ENCODE measurements at regions not wholly inside any gene's neighbourhood (a gene's known extent, or its start where the extent isn't known, plus 50 kb on each side); places are given as distances from the start of the nearest gene placed in this dataset.
A peak's percentile ranks its signal among the peaks of the same experiment; 100 is the strongest.
"Not testable (repeated sequence)": the region's sequence is repeated elsewhere in the genome, so short reads cannot be mapped to it uniquely, and the experiment has no call there.

DNA sequence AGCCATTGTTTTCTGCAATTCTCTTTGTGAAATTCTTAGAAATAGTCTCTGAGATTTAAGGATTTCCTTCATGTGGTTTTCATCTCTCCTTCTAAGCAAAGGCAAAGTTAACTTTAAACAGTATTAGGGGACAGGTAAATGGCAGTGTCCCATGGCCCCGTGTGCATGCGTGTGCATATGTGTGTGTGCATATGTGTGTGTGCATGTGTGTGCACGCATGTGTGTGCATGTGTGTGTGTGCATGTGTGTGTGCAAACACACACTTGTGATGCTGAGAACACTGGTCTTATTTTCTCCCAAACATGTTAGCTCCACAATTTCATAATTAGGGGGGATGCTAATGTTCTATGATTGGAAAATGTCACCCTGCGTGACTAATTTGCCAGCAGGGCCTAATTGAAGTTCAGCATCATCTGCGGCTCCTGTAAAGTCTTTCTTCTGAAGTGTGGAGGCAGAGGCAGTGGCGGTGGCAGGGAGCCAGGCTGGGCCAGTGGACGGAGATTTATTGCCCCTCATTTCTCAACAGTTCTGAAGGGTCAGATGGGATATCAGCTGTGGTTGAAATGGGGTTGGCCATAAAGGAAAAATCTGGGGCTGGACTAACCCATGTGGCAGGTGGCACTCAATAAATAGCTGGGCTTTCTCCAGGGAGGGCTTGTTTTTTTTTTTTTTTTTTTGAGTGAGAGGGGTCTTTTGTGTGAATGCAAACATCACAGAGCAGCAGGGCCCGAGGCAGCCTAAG, 289.3 kb upstream of the PODXL start:
- peak; percentile 65 for DNase-seq

DNA sequence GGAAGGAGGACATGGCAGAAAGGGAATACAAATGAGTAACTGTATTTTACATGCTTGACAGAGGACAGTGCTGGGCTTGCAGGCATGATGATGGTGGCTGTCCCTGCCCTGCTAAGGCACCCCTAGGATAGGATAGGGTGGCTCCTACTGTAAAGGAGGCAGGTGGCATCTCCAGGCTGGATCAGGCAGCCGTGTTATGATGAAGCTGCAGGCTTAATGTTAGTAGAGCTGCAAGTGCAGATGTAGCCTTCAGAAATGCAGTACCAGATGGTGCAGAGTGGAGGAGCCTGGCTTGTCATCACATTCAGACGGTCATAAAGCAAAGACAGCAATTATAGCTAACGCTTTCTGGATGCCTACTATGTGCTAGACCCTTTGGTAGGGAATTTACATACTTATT, 287.9 kb upstream of the PODXL start:
- no peak for DNase-seq

DNA sequence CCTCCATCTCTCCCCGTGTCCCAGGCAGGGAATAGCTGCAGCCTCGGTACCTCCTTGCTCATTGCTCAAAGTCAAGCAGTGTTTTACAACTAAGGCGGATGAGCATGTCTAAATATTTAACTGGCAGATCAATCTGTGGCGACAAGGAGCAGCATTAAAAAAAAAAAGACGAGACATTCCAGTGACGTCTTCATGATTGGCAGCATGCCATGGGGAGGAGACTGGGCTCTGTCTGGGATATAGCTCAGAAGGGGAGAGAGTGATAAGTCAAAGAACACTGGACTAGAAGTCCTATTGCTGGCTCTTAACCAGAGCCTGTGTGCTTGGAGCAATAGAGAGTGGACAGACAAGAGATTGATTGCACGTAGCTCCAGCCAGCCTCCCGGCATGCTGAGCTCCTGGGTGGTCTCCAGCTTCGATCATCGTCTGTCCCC, 287.5 kb upstream of the PODXL start:
- no peak for DNase-seq

DNA sequence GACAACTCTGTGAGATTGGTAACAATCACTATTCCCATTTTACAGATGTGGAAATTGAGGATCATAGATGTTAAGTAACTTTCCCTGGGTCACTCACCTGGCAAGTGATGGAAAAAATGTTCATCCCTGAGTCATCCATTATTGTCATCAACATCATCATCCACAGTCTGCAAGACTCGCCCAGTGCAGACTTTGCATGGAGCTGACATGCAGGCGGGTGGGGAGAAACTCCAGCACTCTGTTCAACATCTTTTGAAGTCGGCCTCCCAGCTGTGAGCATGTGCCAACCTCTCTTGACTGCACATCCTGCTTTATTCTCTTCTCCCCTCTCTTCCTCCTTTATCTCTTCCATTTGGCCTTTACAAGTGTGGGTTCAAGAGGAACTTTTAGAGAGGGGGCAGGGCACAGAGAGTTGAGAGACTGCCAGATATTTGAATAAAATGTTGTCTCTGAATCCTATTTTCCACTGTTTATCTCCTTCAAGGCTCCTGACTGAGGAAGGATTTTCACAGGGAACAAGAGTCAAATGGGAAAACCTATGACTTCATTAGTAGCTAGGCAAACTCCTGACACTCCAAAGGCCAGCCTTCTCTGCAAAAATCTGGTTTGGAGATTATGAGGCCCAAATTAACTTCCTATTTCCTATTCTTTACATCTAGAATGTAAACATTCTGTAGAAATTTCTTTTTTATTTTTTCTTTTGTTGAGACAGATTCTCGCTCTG, 283.7 kb upstream of the PODXL start:
- DNase-seq, result no peak

DNA sequence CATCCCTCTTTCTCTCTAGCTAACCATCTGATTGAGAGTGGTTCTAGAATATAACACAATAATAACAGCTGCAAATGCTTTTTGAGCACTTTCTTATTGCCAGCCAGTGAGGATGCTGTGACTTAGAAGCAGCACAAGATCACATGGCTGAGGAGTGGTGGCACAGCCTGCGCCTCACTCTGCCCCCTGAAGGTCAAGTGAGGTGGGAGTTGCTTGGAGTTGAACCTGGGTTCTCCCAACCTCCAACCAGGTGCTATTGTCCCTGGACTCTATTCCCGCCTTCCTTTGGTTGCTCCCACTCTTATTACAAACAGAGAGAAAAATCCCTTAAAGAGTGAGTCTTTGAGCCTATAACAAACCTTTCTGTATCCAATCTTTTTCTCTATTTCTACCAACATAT, 280.3 kb upstream of the PODXL start:
- DNase-seq, result no peak

DNA sequence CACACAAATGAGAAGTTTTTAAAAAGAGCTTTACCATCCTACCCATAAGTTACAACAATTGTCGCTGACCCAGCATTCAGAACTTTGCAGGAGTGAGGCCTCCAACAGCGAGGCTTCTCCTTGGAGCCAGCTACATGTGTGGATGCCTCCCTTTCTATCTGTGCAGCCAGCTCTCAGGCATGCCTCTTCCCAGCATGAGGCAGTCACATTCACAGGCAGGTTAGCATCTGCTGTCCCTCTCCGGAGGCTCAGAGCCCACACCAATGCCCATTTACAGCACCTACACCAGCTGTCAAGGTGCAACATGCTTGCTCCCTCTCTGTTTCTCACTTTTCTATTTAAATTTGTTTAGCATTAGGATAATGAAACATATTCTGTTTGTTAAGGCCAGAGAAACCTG, 278.7 kb upstream of the PODXL start:
- no peak for DNase-seq

DNA sequence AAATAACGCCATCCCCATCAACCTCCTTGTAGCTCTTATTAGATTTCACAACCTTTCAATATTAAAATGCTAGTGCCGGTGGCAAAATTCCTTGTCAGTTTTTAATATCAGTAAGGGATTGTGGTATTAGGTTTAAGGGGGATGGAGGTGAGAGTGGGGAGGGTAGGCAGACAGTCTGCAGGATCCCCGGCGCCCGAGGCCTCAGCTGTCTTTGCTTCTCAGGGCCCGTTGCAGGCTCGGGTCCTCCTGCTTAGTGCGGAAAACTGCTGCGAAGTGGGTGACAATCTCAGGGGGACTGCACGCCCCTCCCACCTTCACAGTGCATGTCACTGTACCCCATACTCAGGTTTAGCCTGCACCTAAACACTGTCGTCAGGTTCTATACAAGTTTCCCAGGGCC, 274.3 kb upstream of the PODXL start:
- DNase-seq, result no peak

DNA sequence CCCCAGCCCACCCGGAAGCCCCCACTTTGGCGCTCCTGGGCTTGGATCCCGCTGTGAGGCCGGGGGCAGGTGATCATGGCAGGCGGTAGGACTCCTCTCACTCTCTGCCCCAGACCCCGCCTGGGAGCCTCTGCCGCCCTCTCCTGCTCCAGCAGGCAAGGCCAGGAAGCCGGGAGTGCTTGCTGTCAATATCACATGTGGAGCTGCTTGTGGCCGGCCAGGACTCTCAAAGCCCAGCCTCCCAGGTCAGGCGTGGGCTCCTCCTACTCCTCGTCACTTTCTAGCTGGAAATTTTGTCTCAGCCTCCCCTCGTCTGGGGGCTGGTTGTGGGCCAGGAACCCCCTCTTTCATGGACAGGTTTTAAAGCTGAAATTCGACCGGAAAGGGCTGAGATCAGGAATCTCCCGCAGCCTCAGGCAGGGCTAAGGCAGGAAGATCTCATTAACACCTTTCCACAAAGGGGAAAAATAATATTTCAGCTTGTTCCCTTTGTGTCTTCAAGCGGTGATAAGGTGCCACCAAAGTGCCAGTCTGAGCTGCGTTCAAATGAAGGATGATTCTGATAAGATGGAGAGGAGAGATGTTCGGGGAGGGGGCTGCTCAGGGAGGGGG, 273.6 kb upstream of the PODXL start:
- DNase-seq, result no peak

DNA sequence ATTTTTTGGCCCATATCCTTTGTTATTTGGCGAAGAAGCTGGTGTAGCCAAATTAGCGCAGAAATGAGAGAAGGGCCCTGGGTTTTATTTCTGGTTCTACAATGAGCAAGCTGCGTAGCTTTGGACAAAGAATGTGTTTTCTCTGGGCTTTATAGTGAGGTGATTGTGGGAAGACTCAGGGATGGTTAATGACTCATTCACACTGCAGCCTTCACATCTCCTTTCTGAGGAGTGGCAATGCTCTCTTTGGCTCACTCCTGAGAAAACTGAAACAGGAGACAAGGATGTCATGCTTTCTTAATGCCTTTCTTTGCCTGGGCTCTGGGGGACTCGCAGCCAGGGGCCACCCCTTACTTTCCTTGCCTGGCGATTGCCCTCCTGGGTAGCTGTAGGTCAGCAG, 271.0 kb upstream of the PODXL start:
- DNase-seq, result no peak

DNA sequence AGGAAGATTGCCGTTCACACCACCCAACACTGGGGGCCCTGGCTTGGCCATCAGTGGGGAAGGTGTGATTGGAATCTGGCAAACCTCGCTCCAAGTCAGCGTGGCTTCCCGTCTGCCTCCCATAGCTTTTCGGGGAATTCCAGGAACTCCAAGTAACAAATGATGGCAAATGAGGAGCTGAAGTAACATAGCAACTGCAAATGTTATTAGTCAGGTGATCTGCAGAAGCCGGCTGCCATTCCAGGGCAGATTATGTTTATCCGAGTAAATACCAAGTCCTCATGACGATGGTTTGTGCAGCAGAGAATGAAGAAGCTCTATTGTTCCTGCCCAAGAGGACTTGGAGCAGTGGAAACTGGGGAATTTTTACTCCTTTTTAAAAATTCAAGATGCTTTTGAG, 270.5 kb upstream of the PODXL start:
- no peak for DNase-seq

DNA sequence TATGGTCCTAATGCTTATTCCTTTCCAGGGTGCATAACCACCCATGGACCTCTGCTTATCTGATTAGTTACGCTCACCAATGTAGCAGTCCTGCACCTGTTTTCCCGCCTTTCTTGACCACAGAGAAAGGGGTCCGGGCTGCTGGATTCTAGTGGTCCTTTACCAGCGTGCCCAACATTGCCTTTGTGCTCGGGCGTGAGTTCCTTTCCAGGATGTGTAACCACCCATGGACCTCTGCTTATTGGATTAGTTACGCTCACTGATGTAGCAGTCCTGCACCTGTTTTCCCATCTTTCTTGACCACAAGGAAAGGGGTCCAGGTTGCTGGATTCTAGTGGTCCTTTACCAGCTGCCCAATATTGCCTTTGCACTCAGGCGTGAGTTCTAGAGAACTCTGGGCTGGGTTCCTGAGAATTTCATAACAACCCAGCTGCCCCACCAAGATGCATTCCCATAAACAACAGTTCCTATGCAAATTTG, 267.6 kb upstream of the PODXL start:
- DNase-seq, result not testable (repeated sequence)

DNA sequence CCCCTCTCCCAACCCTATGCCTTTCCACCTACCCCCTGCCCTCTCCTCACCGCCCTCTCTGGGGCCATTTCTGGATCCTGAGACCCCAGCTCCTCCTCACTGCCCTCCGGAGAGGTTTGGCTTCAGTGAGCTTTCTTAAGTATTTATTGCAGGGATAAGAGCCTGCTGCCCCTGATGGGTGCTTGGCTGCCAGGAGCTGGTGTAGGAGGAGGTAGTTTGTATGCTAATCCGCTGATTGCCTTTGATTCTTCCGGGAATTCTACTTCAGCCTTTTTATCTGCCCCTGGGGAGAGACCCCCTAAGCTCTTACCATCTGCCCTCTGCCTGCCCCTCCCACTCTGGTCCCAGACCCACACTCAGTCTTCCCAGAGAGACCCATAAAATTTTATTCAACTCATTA, 263.5 kb upstream of the PODXL start:
- DNase-seq, result no peak

DNA sequence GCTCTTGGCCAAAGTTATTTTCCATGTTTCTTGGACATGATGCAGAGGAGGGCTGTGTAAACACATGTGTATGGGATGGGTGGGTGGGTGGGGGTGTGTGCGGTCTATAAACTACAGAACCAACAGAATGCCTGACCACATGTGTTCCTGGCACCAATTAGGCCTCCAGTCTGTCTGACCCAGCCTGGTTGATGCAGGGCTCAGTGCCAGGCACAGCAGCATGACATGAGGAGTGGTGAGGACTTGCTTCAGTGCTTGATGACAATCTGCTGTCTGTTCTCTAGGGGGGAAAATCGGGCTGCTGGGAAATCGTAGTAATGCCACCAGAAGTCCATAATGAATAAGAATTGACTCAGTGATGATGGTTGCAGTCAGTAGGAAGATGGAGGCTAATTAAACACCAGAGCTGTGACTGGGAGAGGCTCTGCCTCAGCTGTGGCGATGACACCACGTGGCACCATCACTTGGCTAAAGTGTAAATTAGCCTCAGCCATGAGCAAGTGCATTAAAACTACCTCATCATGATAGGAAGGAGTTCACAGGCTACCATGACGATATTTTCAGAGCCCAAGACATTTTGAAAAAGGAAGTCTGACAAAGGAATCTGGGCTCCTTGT, 260.1 kb upstream of the PODXL start:
- DNase-seq, result no peak

DNA sequence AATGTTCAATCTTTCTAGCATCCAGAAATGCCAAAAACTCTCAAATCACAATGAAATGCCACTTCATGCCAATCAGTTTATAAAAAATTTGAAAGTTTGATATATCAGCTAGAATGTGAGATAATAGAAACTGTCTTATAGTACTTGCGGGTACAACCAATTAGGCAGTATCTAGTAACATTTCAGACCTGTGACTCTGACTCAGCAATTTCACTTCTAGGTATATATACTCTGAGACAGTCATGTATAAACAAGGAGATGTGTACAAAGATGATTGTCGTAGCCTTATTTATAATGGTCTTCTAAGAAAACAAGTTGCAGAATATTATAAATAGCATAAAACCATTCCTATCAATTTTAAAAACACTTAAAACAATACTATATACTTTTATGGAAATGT, 252.3 kb upstream of the PODXL start:
- DNase-seq, result no peak

DNA sequence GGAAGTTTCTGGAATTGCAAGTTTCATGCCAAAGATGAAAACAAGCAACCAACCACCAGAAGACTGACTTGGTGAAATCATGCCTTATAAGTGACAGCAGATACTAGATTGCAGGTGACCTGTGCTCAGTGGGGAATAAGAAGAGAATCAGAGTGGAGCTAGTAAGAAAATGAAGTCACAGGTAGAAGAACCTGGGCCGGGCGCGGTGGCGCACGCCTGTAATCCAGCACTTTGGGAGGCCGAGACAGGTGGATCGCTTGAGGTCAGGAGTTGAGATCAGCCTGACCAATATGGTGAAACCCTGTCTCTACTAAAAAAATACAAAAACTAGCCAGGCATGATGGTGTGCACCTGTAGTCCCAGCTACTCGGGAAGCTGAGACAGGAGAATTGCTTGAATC, 251.7 kb upstream of the PODXL start:
- DNase-seq, result not testable (repeated sequence)

DNA sequence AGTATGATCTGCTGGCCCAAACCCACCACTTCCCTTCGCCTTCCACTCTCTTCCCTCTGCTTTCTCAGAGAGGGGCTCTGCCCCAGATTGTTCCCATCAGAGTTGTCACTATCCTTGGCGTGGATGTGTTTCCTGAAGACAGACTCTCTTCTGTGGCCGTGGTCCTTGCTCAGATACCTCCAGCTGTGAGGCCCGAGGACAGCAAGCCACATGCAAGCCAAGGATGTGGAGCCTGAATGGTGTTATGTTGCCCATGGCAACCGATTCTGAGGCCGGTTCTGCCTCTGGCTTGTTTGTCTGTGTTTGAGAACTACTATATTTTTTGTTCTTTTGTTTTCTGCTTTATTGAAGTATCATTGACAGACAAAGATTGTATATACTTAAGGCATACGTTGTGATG, 247.4 kb upstream of the PODXL start:
- DNase-seq, result no peak

DNA sequence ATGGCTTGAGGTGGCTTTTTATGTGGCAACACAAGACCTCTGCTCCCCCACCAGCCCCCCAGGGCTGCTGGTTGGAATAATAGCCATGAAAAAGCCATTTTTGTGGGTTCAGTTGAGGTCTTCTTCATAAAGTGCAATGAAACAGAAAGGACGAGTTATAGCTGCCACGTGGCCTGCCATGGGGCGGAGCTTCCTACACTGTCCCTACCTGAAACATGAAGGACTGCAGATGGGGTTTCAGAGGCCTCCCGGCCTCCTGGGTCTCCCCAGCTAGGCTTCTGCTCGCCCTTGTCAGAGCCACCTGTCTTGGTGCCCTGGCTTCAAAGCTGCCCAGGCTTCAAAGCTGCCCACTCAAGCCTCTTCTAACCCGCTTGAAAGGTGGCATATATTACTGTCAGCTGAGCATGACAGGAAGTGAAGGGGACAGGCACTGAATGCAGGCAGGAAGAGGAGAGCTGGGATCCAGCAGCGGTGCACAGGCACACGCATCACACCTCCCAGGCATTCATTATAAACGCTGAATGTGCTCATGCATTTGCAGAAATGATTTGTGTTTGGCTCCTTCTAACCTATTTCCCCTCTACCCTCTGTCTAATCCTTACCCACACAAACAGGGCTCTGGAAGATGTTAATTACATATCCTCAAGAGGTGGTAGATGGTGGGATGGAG, 245.9 kb upstream of the PODXL start:
- no peak for DNase-seq

DNA sequence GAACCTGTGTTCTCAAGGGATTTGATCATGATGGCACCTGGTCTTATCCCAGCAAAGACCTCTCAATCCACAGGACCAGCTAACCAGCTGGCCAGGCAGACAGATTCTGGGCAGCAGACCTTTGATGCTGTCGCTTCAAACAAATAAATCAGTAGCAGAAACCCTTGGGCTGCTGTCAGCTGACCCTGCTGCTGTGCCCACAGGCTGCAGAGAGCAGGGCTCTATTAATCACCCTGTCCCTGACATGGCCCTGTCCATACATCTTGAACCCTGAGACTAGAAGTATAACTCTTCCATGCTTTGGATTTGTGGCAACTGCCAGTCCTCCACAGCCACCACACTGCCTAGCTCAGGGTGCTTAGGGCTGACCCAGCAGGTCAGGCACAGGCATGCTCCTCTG, 244.1 kb upstream of the PODXL start:
- DNase-seq, result no peak

DNA sequence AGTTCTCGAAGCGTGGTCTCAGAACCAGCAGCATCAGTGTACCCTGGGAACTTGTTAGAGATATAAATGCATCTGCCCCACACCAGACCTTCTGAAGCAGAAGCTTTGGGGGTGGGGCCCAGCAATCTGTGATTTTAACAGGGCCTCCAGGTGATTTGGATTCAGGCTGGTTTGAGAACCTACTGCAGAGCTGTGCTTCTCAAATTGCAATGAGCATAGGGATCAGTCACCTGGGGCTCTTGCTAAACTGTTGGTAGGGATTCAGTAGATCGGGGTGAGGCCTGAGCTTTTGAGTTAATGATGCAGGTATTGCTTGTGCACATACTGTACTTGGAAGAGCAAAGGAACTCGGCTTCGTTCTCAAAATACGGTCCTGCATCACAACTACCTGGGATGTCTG, 243.6 kb upstream of the PODXL start:
- no peak for DNase-seq

DNA sequence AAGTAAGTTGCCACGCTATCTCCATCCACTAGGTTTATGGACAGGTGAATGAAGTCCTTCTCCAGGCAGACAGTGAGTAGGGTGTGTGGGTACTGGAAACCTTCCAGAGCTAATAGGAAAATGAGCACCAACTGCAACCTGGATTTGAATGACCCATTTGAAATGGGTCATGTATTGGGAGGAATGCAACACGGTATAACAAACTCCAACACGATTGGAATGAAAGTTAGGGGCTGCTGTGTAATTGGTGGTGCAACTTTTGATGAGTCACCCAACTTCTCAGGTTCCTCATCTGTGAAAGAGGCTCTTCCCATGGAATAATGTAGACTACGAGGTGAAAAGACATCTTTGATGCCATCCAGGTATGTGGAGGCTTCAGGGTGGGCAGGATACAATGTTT, 241.4 kb upstream of the PODXL start:
- DNase-seq, result no peak

DNA sequence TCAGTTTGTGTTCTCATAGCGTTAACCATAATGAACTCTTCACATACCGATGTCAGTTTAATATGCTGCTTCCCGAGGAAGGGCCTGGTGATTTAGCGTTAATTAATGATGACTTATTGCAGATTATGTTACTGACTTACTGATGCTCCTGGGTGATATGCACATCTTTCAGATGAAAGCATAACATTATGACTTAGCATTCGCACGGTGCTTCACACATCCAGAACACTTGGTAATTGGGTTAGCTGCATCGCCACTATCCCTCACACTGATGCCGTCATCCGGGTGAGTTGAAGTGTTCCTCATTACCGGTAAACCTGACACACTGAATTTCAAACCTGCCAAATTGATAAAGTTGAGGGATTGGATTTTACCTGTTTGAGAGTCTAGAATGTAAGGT, 239.0 kb upstream of the PODXL start:
- DNase-seq, result no peak

DNA sequence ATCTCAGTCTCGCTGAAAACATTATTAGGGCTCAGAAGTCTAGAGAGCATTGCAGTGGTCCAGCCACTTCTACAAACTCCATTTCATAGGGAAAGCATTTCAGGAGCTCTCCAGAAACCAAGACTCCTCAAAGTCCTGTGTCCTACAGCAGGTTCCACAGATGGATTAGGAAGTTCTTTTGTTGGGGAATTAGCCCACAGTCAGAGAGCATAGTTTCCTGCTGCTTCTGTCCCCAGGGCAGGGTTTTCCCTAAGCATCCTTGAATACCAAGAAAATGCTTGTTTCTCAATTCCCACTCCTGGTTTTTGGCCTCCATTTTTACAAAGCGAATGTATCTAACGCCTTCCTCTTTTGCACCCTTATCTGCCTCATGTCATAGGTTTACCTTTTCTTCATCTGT, 235.9 kb upstream of the PODXL start:
- no peak for DNase-seq

DNA sequence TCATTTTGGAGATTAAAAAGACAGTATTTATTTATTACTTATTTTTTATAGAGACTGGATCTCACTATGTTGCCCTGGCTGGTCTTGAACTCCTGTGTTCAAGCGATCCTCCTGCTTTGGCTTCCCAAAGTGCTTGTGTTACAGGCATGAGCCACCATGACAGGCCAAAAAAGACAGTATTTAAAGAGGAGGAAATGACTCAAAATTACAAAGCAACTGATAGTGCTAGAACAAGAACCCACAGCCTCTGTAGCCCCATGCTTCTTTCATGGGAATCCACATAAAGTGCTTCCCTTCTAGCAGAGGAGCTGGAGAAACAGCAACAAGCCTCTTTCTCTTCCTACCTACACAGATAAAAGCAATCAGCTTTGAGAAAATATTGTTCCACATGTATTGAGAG, 230.7 kb upstream of the PODXL start:
- no peak for DNase-seq
